GM12872 (cell line): ENCODE measurements at regions not wholly inside any gene's neighbourhood (a gene's known extent, or its start where the extent isn't known, plus 50 kb on each side); places are given as distances from the start of the nearest gene placed in this dataset.

ENCODE experiments used
- TF ChIP-seq, protein P1 (sequence below): IDR thresholded peaks from 3 replicates; pipeline ENCODE4 v1.5.1; 2011; ENCODE audit warnings: low read depth, mild to moderate bottlenecking, low read length, moderate library complexity; ENCODE audit not compliant: insufficient read depth

DNA sequence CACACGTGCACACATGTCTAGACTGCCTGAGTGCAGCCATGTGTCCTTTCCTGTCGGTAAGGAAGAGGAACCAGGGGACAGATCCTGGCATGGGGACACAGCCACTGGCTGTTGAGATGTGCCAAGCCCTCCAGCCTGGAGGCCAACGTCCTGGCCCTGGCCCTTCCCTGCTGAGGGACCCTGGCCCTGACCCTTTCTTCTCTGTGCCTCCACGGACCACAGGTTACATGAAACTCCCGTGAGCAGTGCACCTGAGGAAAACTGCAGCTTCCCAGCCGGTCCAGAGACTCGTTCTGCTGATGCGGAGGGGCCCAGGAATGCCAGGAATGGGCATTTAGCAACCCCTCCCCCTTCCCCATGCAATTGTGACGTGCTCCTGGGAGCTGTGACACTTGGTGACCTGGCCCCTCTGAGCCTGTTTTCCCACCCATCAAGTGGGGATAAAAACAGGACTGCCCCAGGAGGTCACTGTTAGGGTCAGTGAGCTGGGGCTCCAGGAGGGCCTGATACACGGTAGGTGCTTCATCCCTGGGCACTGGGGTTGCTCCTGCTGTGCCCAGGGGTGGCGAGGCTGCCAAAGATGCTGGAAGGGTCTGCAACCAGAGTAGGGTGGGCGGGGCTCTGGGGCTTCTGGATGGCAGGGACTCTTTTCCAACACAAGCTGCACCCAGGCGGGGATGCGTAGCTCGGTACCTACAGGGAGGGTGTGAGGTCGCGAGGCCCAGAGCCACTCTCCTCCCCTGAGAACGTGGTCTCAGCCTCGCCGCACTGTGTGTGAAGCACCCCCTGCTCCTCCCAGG lies 151.5 kb downstream of the C9orf50 start:
- TF ChIP-seq, protein P1, sequence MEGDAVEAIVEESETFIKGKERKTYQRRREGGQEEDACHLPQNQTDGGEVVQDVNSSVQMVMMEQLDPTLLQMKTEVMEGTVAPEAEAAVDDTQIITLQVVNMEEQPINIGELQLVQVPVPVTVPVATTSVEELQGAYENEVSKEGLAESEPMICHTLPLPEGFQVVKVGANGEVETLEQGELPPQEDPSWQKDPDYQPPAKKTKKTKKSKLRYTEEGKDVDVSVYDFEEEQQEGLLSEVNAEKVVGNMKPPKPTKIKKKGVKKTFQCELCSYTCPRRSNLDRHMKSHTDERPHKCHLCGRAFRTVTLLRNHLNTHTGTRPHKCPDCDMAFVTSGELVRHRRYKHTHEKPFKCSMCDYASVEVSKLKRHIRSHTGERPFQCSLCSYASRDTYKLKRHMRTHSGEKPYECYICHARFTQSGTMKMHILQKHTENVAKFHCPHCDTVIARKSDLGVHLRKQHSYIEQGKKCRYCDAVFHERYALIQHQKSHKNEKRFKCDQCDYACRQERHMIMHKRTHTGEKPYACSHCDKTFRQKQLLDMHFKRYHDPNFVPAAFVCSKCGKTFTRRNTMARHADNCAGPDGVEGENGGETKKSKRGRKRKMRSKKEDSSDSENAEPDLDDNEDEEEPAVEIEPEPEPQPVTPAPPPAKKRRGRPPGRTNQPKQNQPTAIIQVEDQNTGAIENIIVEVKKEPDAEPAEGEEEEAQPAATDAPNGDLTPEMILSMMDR = no peak

DNA sequence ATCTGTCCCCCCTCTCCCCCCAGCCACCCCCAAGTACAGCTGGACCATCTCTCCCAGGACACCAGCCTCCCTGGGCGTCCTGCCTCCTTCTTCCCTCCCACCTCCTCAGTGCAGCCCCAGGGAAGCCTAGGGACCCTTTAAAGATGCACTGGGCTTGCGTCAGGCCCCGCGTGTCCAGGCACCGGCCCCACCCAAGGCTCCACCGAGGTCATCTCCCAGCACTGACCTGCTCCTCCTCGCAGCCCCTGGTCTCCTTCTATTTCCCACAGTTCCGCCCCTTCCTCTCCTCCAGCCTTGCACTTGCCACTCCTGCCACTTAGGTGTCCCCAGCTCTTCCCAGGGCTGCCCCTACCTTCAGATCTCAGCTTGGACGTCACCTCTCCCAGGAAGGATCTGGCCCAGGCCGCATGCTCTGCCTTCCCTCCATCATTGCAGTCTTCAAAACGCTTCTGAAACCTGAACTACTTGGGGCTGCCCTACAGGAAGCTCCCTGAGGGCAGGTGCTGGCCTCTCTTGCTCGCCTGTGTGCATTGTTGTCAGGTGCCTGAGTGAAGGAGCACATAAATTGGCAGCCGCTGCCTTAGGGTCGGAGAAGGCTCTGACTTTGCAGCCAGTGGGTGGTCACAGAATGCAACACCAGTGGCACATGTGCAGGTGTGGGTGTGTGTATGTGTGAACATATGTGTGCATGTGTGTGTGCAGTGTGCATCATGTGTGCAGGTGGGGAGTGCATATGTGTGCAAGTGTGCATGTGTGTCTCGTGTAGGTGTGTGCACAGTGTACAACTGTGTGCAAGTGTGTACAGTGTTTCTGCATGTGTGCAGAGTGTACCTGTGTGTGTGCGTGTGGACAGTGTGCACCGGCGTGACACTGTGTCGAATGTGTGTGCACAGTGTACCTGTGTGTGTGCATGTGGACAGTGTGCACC lies 152.9 kb downstream of the C9orf50 start:
- TF ChIP-seq, protein P1 = no peak

DNA sequence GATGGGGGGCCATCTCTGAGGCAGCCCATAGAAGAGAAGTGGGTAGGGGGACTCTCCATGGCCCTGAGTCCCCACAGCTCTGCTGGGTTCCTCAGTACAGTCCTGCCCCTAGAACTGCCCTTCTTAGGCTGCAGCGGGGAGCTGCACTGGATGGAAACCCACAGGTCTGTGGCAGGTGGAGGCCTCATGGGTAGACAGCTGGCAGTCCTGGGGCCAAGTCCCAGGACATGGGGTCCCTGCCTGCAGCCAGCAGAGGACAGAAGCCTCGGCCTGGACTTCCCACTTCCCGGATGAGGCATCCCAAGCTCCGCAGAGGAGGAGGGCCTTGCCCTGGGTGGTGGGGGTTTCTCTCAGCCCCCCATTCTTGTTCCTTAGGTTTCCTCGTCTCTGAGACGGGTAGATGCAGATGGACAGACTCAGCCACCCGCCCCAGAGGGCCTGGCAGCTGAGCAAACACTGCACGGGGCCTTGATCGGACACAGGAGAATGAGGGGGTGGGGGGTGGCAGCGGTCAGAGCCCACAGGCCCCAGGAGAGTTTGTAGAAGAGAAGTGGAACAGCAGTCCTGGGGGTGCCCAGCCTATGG lies 153.8 kb downstream of the C9orf50 start:
- TF ChIP-seq, protein P1 = no peak

DNA sequence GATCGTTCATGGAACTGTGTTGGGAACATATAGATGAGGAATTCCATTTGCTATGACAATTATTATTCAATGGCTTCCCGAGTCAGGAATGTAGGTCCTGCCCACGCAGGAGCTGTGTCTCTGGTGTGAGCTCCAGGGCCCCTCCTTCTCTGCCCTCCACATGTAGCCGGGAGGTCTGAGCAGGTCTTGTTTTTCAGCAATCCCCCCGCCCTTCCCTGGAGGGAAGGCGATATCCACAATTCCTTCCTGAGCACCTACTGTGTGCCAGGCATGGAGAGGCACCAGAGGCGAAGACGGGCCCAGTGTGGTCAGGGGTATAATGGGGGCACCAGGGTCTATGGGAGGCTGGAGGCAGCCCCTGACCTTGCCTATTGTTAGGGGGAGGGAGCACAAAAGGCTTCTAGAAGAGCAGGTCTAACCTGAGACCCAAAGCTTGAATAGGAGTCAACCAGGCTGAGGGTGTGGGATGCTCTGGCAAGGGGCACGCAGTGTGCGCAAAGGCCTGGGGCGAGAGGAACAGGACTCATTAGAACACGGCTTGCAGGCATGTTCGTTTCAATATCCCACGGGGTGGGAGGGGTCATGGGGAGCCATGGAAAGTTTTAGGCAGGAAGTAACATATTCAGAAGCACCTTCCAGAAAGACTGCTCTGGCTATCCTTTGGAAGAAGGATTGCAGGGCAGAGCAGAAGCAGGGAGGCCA lies 154.9 kb downstream of the C9orf50 start:
- TF ChIP-seq, protein P1 = no peak

DNA sequence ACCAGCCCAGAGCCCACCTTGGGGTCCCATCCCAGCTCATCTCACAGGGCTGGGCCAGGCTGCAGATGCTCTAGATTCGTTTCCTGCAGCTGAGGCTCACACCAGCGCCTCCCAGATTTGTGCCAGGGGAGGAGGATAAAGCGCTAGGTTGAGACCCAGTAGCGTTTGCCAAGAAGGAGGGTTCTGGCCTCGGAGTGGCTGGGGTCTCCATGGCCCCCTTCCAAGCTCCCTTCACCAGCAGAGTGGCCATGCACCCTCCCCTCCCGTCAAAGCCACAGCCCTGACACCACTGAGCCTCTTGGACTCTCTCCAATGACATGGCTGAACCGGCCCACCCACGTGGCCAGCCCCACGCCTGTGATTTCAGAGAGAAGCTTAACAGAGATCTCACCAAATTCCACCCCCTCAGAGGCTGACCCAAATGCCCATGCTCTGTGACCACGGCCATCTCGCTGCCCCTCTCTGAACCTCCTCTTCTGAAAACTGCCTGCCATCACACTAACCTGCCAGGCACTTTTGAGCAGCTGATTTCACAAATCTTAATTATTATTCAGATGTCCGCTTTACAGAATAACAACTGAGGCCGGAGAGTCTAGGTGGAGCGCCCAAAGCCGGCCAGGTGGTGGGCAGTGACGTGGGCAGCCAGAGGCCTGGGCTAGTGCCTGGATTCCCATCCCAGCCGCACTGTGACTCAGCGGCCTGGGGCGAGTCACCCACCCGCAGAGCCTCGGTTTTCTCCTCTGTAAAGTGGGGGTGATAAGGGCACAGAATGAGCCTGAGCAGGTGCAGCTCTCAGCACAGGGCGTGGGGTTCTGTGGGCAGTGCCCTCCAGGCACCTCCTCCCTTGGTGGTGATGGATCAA lies 155.7 kb downstream of the C9orf50 start:
- TF ChIP-seq, protein P1 = no peak

DNA sequence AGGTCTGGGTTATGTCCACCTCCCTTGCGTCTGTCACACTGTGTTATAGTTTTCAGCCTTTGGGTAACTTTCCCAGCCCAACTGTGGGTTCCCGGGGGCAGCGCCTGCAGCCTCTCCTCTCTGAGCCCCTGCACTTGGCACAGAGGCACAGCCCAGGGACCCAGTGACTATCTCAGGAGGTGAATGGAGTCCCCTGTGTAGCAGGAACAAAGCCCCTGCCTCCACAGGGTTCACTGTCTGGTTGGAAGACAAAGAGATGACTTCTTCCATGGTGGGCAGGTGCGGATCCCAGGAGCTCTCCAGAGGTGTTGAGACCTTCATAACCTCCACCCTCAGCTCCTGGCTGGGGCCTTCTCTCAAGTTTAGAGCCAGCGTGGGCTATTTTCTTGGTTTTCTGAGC lies 156.9 kb downstream of the C9orf50 start:
- TF ChIP-seq, protein P1 = no peak
